Kidney (tissue), 13 donors: ENCODE measurements at regions not wholly inside any gene's neighbourhood (a gene's known extent, or its start where the extent isn't known, plus 50 kb on each side); places are given as distances from the start of the nearest gene placed in this dataset.

Experiments
- DNase-seq, 5 donors: peaks; one replicate each; pipeline ENCODE4 v3.0.0-alpha.2; 2013 to 2020
- FAIRE-seq: peaks from 2 replicates; lab custom pipeline; 2012; peaks lifted over from hg19 to GRCh38; lab: Jason Lieb, UNC
- H3K27ac ChIP-seq, 2 donors: one replicate each; pipeline ENCODE4 v1.7.0; 2013; ENCODE audit warnings: low read depth in 2 of 2, low read length in 2 of 2, inconsistent platforms in 1 of 2
- H3K27me3 ChIP-seq: one replicate; pipeline ENCODE4 v1.7.1; 2013; ENCODE audit warnings: low read length, inconsistent platforms; ENCODE audit not compliant: control insufficient read depth, insufficient read depth
- H3K36me3 ChIP-seq, 3 donors: one replicate each; pipeline versions ENCODE4 v1.7.0 to v1.7.1; 2013; ENCODE audit warnings: low read length in 3 of 3, control low read depth in 1 of 3, inconsistent platforms in 1 of 3; ENCODE audit not compliant: insufficient read depth in 3 of 3, control insufficient read depth in 2 of 3
- H3K4me1 ChIP-seq, 3 donors: one replicate each; pipeline versions ENCODE4 v1.7.0 to v1.7.1; 2013; ENCODE audit warnings: low read length in 3 of 3, inconsistent platforms in 1 of 3, low read depth in 1 of 3; ENCODE audit not compliant: control insufficient read depth in 2 of 3, insufficient read depth in 2 of 3
- H3K4me3 ChIP-seq, 3 donors: one replicate each; pipeline versions ENCODE4 v1.7.0 to v1.8.1; 2013; ENCODE audit warnings: low read length in 3 of 3, control low read depth in 1 of 3, inconsistent platforms in 1 of 3
- H3K9ac ChIP-seq, 3 donors: one replicate each; pipeline versions ENCODE4 v1.7.0 to v1.7.1; 2013; ENCODE audit warnings: low read length in 3 of 3, control low read depth in 1 of 3, inconsistent platforms in 1 of 3
- H3K9me3 ChIP-seq, 3 donors: one replicate each; pipeline versions ENCODE4 v1.7.0 to v1.7.1; 2013; ENCODE audit warnings: low read length in 3 of 3, control low read depth in 1 of 3, inconsistent platforms in 1 of 3; ENCODE audit not compliant: control insufficient read depth in 2 of 3, insufficient read depth in 1 of 3
- intact Hi-C: fragments of 100-400 bp; cut with DNase I; formaldehyde crosslinking; loops from one replicate; pipeline ENCODE4 v1.11.1; 2022
- TF ChIP-seq, protein P1 (sequence below): IDR thresholded peaks from 3 replicates; pipeline ENCODE4 v1.5.1; 2012; ENCODE audit warnings: mild to moderate bottlenecking, moderate library complexity, borderline replicate concordance; ENCODE audit not compliant: insufficient read depth; ENCODE audit errors: extremely low read depth
- donor health status: control.
- donor health status: control.
- donor health status: control.
- donor health status: control.
- donor health status: control.
- donor health status: DM: yes; HTN: yes; CAD: no.
- donor health status: Normal renal cell carcinoma (clear cell type).

DNA sequence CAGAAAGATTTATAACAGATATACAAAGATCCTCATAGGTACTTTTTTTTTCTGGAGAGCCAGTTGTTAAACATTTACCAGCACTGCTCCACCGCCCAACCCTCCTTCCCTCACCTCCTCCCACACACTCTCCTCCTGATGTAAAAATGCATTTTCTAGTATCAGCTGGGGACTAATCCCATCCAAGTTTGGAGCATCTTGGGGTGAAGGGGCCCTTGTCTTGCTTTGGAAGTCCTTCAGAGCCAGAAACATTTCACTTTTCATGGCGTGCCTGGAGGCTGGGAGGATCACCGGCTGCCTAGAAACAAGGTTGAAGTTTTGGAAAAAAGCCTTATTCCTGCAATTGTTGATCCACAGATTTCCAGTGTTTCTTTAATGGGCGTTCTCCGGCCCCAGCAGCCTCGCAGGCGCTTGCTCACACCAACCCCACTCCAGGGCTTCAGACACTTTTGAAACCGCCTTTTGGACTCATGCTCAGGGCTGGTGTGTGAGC is 165.1 kb upstream of the AFDN start:
- no peak for FAIRE-seq
- Histone ChIP-seq H3K4me3 (no peak overlapping the region), H3K36me3 (no peaks in the 10 kb centered on the region), H3K27ac (no peak overlapping the region), H3K27me3 (no peaks in the 10 kb centered on the region), H3K9me3 (no peaks in the 10 kb centered on the region), H3K9ac (no peak overlapping the region), H3K4me1 (peaks cover 0 to 8% (median 2%) of the 10 kb centered on the region in 3 donors)
- DNase-seq: peak in 2 of 5 donors; percentile 69 to 71
- intact Hi-C loops: no loop called here
- TF ChIP-seq, protein P1, sequence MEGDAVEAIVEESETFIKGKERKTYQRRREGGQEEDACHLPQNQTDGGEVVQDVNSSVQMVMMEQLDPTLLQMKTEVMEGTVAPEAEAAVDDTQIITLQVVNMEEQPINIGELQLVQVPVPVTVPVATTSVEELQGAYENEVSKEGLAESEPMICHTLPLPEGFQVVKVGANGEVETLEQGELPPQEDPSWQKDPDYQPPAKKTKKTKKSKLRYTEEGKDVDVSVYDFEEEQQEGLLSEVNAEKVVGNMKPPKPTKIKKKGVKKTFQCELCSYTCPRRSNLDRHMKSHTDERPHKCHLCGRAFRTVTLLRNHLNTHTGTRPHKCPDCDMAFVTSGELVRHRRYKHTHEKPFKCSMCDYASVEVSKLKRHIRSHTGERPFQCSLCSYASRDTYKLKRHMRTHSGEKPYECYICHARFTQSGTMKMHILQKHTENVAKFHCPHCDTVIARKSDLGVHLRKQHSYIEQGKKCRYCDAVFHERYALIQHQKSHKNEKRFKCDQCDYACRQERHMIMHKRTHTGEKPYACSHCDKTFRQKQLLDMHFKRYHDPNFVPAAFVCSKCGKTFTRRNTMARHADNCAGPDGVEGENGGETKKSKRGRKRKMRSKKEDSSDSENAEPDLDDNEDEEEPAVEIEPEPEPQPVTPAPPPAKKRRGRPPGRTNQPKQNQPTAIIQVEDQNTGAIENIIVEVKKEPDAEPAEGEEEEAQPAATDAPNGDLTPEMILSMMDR: no peak

DNA sequence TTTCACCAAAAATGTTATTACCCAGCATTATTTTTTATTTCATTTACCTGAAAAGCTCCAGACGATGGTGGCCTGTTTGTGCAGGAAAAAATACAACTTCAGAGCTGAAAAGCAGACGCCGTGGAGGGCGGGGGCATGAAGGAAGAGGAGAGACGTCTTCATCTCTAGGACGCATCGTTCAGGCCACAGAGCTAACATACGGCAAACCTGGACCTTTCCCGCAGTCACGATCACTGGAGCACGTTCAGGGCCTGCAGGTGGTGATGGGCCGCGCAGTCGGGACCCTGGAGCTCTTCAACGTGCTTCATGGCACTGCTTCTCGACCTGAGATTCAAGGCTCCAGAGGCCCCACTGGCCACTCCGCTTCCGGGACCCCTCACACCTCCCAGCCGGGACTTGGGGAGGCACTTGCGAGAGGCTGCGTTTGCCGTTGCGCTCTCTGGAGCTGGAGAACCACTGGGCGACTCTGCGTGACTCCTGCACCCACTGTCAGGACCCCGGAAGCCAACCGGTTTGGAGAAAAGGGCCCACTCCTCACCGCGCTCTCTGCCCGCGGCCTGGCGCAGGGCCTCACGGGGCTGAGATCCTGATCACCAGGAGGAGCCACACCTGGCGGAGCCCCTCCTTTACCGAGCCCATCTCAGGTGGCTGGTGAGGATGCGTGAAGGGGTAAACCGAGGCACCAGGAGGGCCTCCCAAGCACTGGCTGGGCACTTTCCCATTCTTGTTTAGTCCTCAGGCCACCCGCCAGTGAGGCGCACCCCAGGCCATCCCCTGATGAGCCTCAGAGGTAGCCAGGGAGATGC is 164.4 kb upstream of the AFDN start:
- FAIRE-seq: no peak
- Histone ChIP-seq H3K4me3 (no peak overlapping the region), H3K27ac (no peak overlapping the region), H3K4me1 (peaks cover 0 to 8% (median 2%) of the 10 kb centered on the region in 3 donors), H3K27me3 (no peaks in the 10 kb centered on the region), H3K9me3 (no peaks in the 10 kb centered on the region), H3K9ac (no peak overlapping the region), H3K36me3 (no peaks in the 10 kb centered on the region)
- TF ChIP-seq, protein P1: no peak
- intact Hi-C loops: no loop called here
- DNase-seq: no peak

DNA sequence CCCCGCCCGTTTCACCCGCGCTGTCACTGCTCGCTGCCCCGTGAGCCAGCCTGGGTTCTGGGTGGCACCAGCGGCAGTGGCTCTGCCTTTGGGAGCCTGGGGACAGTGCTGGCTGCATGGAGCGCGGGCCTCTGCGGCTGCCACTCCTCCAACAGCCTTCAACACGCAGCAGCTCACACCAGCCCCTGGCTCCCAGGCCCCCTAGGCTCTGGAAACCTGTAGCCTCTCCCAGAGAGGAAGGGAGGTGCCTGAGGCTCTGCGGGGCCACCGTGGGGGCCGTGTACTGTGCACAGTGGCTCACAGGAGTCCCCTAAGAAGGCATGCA is 163.9 kb upstream of the AFDN start:
- no peaks in the 10 kb centered on the region for H3K9me3 ChIP-seq
- TF ChIP-seq, protein P1: no peak
- no peak for FAIRE-seq
- H3K36me3 ChIP-seq: no peaks in the 10 kb centered on the region
- peaks cover 4 to 8% (median 6%) of the 10 kb centered on the region in 3 donors for H3K4me1 ChIP-seq
- no peaks in the 10 kb centered on the region for H3K27me3 ChIP-seq
- no peak overlapping the region for H3K27ac ChIP-seq
- no peak overlapping the region for H3K9ac ChIP-seq
- intact Hi-C loops: no loop called here
- no peak overlapping the region for H3K4me3 ChIP-seq
- DNase-seq: no peak

DNA sequence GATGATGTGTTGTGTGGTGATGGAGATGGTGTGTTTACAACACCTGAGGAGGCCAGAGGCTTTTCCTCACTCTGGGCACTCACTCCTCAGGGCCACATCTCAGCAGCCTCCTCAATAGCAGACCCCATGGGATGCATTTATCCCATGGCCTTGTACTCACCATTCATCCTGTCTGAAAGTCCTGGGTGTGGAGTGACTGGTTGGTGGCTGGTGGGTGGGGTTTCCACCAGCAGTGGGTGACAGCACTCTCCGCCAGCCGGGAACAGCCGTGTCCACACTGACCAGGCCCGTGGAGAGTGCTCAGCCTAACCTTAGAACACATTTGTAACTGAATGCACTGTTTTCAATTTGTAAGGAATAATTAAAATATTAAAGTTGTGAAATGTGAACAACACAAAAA is 163.4 kb upstream of the AFDN start:
- TF ChIP-seq, protein P1: no peak
- no peak overlapping the region for H3K27ac ChIP-seq
- FAIRE-seq: no peak

More for the DNA sequence above, 163.4 kb upstream of the AFDN start:
- Histone ChIP-seq H3K9me3 (no peaks in the 10 kb centered on the region), H3K9ac (no peak overlapping the region), H3K4me1 (peaks cover 6 to 8% (median 8%) of the 10 kb centered on the region in 3 donors), H3K4me3 (no peak overlapping the region), H3K36me3 (no peaks in the 10 kb centered on the region), H3K27me3 (no peaks in the 10 kb centered on the region)
- DNase-seq: no peak
- intact Hi-C loops: no loop called here
